ENCODE measurements at regions not wholly inside any gene's neighbourhood (a gene's known extent, or its start where the extent isn't known, plus 50 kb on each side); places are given as distances from the start of the nearest gene placed in this dataset.

- no peak for FAIRE-seq
Observed at GRCh38 chr4:135741583-135741982, 1540.0 kb upstream of the PABPC4L start.

DNA sequence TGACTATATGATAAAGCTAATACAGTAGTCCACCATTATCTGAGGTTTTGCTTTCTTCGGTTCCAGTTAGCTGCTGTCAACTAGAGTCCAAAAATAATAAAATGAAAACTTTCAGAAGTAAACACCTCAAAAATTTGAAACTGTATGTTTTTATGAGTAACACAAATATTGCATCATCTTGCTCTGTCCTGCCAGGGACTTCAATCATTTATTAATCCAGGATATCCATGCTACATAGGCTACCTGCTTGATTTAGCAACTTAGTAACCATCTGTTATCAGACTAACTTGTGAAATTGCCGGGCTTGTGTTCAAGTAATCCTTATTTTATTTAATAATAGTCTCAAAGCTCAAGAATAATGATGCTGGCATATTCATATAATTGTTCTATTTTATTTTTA, 1537.8 kb upstream of the PABPC4L start:
- FAIRE-seq, result no peak

DNA sequence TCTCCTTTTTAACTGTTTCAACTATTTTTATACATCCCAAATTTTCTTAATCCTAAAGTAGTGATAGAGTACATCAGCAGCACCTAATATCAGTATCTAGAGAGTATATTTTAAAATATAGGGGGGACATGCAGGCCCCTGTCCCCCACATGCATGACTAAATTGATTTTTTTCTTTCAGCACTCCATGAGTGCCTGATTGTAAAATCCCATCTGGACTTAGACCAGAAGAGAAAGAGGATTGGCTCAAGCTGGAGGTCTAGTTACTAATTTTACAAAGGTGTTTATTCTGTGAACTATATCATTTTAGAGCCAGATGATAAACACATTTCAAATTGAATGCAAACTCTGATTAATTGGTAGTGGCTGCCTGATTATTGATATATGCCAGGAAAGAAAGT, 1533.9 kb upstream of the PABPC4L start:
- no peak for FAIRE-seq

DNA sequence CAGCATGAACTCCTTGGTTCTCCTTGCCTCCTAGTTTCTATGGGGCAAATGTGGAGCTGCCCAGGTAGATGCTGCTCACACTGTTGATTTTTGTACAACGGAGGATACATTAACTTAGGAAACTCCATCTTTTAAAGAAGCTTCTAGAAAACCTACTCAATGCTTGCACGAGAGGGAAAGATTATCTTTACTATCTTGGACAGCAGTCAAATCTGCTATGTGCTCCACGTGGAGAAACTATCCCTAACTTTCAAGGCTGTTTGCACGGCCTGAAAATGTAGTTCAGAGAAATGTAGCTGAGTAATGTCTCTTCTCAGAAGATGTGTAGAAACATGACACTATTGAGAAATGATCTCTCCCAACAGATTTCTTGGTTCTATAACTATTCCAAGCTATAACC, 1530.9 kb upstream of the PABPC4L start:
- no peak for FAIRE-seq

GRCh38 chr4:135731682-135732081, 1530.1 kb upstream of the PABPC4L start:
- FAIRE-seq, result no peak

- FAIRE-seq, result no peak
Observed at GRCh38 chr4:135724421-135724820, 1522.8 kb upstream of the PABPC4L start.

GRCh38 chr4:135718019-135718418, 1516.4 kb upstream of the PABPC4L start:
- peak; percentile 73 for FAIRE-seq

GRCh38 chr4:135705343-135705742, 1503.8 kb upstream of the PABPC4L start:
- FAIRE-seq, result no peak

- peak; percentile 6 for FAIRE-seq
Observed at GRCh38 chr4:135694066-135694465, 1492.5 kb upstream of the PABPC4L start.

GRCh38 chr4:135684001-135684400, 1482.4 kb upstream of the PABPC4L start:
- no peak for FAIRE-seq

GRCh38 chr4:135672202-135672601, 1470.6 kb upstream of the PABPC4L start:
- no peak for FAIRE-seq

DNA sequence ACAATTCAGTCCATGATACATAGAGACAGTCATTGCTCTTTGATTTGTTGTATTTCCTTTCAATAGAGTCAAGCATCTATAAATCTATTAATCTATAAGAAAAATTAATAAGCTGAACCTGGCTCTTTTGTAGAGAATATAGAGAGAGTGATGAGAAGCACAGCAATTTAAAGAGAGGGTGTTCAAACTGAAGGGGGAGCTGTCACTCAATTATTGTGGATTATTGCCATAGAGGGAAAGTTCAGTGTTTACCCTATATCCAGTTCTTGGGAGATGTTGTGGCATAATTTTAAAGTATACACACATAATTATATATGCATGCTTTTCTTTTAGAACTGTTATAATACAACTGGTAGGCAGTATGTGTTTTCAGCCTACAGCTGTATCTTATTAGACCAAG, 1469.0 kb upstream of the PABPC4L start:
- FAIRE-seq, result no peak
